Pancreas (tissue), 10 donors: ENCODE measurements at regions not wholly inside any gene's neighbourhood (a gene's known extent, or its start where the extent isn't known, plus 50 kb on each side); places are given as distances from the start of the nearest gene placed in this dataset.
A peak's percentile ranks its signal among the peaks of the same experiment; 100 is the strongest.

ENCODE experiments used
- ATAC-seq, 4 donors: fragments of 200-7000 bp; cut with Tn5 transposase; one replicate each; pipeline versions ENCODE4 v1.8.0 to v1.9.1; 2020; ENCODE audit warnings: mild to moderate bottlenecking in 4 of 4, moderate library complexity in 4 of 4
- DNase-seq, 6 donors: peaks; one replicate each; pipeline ENCODE4 v3.0.0-alpha.2; 2020
- FAIRE-seq: peaks from 2 replicates; lab custom pipeline; 2012; peaks lifted over from hg19 to GRCh38; lab: Jason Lieb, UNC
- H3K27ac ChIP-seq, 4 donors: fragments of 200-600 bp; sonication (generic); 1 replicate in 3 of 4; 2 replicates in 1 of 4; pipeline versions ENCODE4 v1.5.0 to v1.8.0; 2020
- H3K27me3 ChIP-seq, 4 donors: fragments of 200-600 bp; one replicate each; pipeline ENCODE4 v1.8.0; 2021
- H3K36me3 ChIP-seq, 3 donors: fragments of 200-600 bp; sonication (generic) in 1 of 3; one replicate each; pipeline versions ENCODE4 v1.5.0 to v1.8.0; 2020 to 2021
- H3K4me1 ChIP-seq, 3 donors: fragments of 200-600 bp; one replicate each; pipeline ENCODE4 v1.8.0; 2021
- H3K4me3 ChIP-seq, 4 donors: fragments of 200-600 bp; sonication (generic) in 2 of 4; one replicate each; pipeline versions ENCODE4 v1.5.0 to v1.8.0; 2020 to 2021
- H3K9me3 ChIP-seq, 4 donors: fragments of 200-600 bp; one replicate each; pipeline ENCODE4 v1.8.0; 2021
- CTCF ChIP-seq, 4 donors: fragments of 200-600 bp; sonication (generic) in 3 of 4; IDR thresholded peaks; one replicate each; pipeline versions ENCODE4 v1.5.0 to v1.8.0; 2021; ENCODE audit warnings: antibody characterized with exemption in 4 of 4
- WGBS, 2 donors: extraction: QIAGEN DNeasy Blood & Tissue Kit; methylation state at CpG; one replicate each; pipeline ENCODE4 v1.1.7; 2013; 5-methylcytosine and 5-hydroxymethylcytosine counted together
- intact Hi-C, 3 donors: fragments of 100-400 bp; cut with DNase I; formaldehyde crosslinking; loops; one replicate each; pipeline versions ENCODE4 v1.11.1 to v1.14.2; 2022
- donor health status: healthy with polysubstance abuse.
- donor health status: DM: no; HTN: no; CAD: no; lungs with moderate emphysema.
- donor health status: DM: no; HTN: no; CAD: no.
- donor health status: control.
- donor health status: control.
- donor health status: Bipolar disorder and iron deficiency.
- donor health status: DM: yes; HTN: yes; CAD: no.
- donor health status: DM: no; HTN: no; CAD: no.
- donor health status: DM: no; HTN: no; CAD: no.
- donor health status: DM: yes; HTN: yes; CAD: no.

DNA sequence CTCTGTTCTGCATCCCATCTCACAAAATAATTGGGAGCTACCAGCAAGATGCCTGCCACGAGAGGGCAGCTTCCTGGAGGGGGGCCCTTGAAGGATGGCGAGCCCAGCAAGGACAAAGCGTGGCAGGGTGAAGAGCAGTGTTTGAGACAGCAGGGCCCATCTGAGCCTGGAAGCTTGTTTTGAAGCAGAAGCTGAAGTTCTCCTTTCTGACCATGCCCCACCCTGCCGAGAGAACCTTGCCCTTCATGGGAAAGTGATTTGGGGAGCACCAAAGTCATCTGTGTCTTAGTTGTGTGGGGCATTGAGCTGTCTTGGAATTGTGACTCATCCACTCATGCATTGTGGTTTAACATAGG is 216.3 kb downstream of the BCL11A start:
- 54 to 64% methylated on average over 4 of the region's 4 CpGs for WGBS, 2 donors
- intact Hi-C loops: no loop called here
- TF ChIP-seq CTCF (IDR thresholded peaks at IDR 0.05): no peak
- no peak overlapping the region for H3K4me3 ChIP-seq
- DNase-seq: peak in 3 of 6 donors; percentile 28 to 63 (median 29)
- H3K27me3 ChIP-seq: no peaks in the 10 kb centered on the region
- FAIRE-seq: no peak
- H3K4me1 ChIP-seq: no peaks in the 10 kb centered on the region
- H3K36me3 ChIP-seq: no peaks in the 10 kb centered on the region
- H3K9me3 ChIP-seq: no peaks in the 10 kb centered on the region
- H3K27ac ChIP-seq: no peak overlapping the region
- peak; percentile 50 to 79 (median 62) for ATAC-seq

DNA sequence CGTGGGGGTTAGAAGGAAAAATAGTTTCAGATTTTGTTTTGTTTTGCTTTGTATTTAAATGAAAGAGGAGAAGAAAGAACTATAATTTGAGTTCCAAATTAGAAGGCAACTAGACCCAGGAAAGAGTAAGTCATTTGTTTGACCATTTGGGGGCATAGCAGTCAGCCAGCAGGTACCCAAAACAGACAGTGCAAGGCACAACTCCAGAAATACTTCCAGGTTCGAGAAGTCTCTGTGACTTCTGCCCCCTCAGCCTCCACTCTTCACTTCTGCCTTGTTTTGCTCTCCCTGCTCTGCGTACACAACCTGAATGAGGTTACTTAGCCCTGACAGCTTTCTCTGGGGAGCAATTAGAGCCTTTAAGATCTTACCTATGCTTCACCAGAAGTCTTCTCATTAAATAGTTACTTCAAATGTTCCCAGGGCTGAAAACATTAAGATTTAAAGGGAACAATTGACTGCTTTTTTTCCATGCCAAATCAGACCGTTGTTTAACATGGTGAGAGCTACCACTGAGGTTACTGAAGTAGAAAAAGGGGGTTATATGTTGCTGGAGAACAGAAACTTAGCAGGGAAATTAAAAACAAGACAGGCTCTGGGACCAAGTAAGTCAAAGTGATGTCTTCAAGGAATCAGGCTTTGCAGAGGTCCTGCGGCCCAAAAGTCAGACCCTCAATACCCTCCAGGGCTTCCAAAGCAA is 216.9 kb downstream of the BCL11A start:
- FAIRE-seq (no peak), DNase-seq (no peak), ATAC-seq (peak in 3 of 4 donors; percentile 36 to 76 (median 46))
- H3K4me3 ChIP-seq: no peak overlapping the region
- no peak for TF ChIP-seq CTCF (IDR thresholded peaks at IDR 0.05)
- intact Hi-C loops: no loop called here
- no peaks in the 10 kb centered on the region for H3K4me1 ChIP-seq
- no peaks in the 10 kb centered on the region for H3K36me3 ChIP-seq
- 48 to 60% methylated on average over 5 of the region's 5 CpGs for WGBS, 2 donors
- no peak overlapping the region for H3K27ac ChIP-seq
- no peaks in the 10 kb centered on the region for H3K9me3 ChIP-seq
- no peaks in the 10 kb centered on the region for H3K27me3 ChIP-seq

DNA sequence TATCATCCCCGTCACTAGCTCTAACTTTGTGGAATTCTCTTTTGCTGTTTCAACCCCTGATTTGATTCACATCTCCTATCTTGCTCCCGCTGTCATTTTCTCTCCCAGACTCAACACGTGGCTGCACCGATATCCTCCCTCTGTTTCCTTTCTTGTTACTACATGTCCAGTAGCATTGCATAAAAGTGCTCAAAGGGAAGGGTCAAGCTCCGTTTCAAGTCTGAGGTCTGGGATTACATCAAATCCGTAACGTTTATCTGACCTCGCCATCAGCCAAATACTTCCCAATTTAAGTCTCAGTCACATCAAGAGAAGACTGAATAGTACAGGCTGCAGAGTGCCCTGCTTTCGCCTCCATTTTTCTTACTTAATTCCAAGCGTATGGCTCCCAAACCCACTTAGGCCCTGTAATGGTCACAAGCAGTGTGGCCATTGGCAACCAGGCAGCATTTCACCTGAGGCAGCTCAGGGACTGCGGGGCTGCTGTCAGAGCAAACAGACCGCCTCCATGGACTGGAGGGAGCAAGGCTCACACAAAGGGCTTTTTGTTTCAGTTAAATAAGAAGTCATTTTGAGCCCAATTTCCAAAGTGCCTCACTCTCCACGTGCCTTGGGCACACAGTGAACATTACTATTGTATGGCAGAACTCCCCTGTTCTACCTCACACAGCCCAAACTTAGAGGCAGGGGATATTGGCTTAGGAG is 217.8 kb downstream of the BCL11A start:
- Histone ChIP-seq H3K4me1 (no peaks in the 10 kb centered on the region), H3K4me3 (no peak overlapping the region), H3K9me3 (no peaks in the 10 kb centered on the region), H3K27me3 (no peaks in the 10 kb centered on the region), H3K27ac (no peak overlapping the region), H3K36me3 (no peaks in the 10 kb centered on the region)
- FAIRE-seq: no peak
- ATAC-seq: peak; percentile 58 to 85 (median 64)
- intact Hi-C loops: no loop called here
- 64 to 67% methylated on average over 13 of the region's 13 CpGs for WGBS, 2 donors
- peak in 3 of 6 donors; percentile 24 to 33 (median 29) for DNase-seq
- no peak for TF ChIP-seq CTCF (IDR thresholded peaks at IDR 0.05)

GRCh38 chr2:60334610-60335009 is 218.8 kb downstream of the BCL11A start:
- H3K4me3 ChIP-seq: no peak overlapping the region
- H3K9me3 ChIP-seq: no peaks in the 10 kb centered on the region
- H3K27me3 ChIP-seq: no peaks in the 10 kb centered on the region
- TF ChIP-seq CTCF (IDR thresholded peaks at IDR 0.05): no peak
- no peaks in the 10 kb centered on the region for H3K36me3 ChIP-seq
- FAIRE-seq (no peak), DNase-seq (no peak), ATAC-seq (no peak)
- H3K27ac ChIP-seq: no peak overlapping the region
- 73 to 87% methylated on average over 4 of the region's 4 CpGs for WGBS, 2 donors
- H3K4me1 ChIP-seq: no peaks in the 10 kb centered on the region
- intact Hi-C loops: no loop called here

GRCh38 chr2:60333264-60333663 is 220.2 kb downstream of the BCL11A start:
- intact Hi-C loops: no loop called here
- Histone ChIP-seq H3K4me3 (no peak overlapping the region), H3K9me3 (no peaks in the 10 kb centered on the region), H3K27me3 (no peaks in the 10 kb centered on the region), H3K36me3 (no peaks in the 10 kb centered on the region), H3K4me1 (no peaks in the 10 kb centered on the region), H3K27ac (no peak overlapping the region)
- FAIRE-seq (no peak), DNase-seq (no peak), ATAC-seq (no peak)
- 91 to 95% methylated on average over 8 of the region's 8 CpGs for WGBS, 2 donors
- no peak for TF ChIP-seq CTCF (IDR thresholded peaks at IDR 0.05)
